ENCODE measurements at regions not wholly inside any gene's neighbourhood (a gene's known extent, or its start where the extent isn't known, plus 50 kb on each side); places are given as distances from the start of the nearest gene placed in this dataset.
"Not testable (repeated sequence)": the region's sequence is repeated elsewhere in the genome, so short reads cannot be mapped to it uniquely, and the experiment has no call there.

GRCh38 chr4:170788540-170789051 lies 698.8 kb upstream of the AADAT start:
- not testable (repeated sequence) for H3K27ac ChIP-seq; DNase-seq; H3K9me3 ChIP-seq (replicated peaks); H3K4me1 ChIP-seq; H3K36me3 ChIP-seq; H3K27me3 ChIP-seq
- H3K4me3 ChIP-seq = peak overlapping the region; percentile 36

GRCh38 chr4:170777663-170778062 lies 687.9 kb upstream of the AADAT start:
- no peaks in the 10 kb centered on the region for H3K9me3 ChIP-seq (replicated peaks)
- no peaks in the 10 kb centered on the region for H3K27me3 ChIP-seq
- no peaks in the 10 kb centered on the region for H3K36me3 ChIP-seq
- H3K4me1 ChIP-seq = 0 out of 2 replicates have a peak, but pooled peaks cover 2% of the 10 kb centered on the region
- no peak overlapping the region for H3K4me3 ChIP-seq
- no peak for DNase-seq
- H3K27ac ChIP-seq = no peak overlapping the region

- H3K4me1 ChIP-seq = 0 out of 2 replicates have a peak, but pooled peaks cover 2% of the 10 kb centered on the region
- H3K36me3 ChIP-seq = no peaks in the 10 kb centered on the region
- no peaks in the 10 kb centered on the region for H3K9me3 ChIP-seq (replicated peaks)
Observed at GRCh38 chr4:170776983-170777382, 687.2 kb upstream of the AADAT start.

GRCh38 chr4:170775851-170776250 lies 686.1 kb upstream of the AADAT start:
- DNase-seq = no peak
- no peaks in the 10 kb centered on the region for H3K36me3 ChIP-seq
- H3K9me3 ChIP-seq (replicated peaks) = no peaks in the 10 kb centered on the region
- no peaks in the 10 kb centered on the region for H3K27me3 ChIP-seq
- no peak overlapping the region for H3K27ac ChIP-seq
- no peak overlapping the region for H3K4me3 ChIP-seq
- no peaks in the 10 kb centered on the region for H3K4me1 ChIP-seq

More at GRCh38 chr4:170776983-170777382, 687.2 kb upstream of the AADAT start:
- no peaks in the 10 kb centered on the region for H3K27me3 ChIP-seq
- DNase-seq = no peak
- H3K27ac ChIP-seq = no peak overlapping the region
- H3K4me3 ChIP-seq = no peak overlapping the region

- peak; percentile 35 to 75 for DNase-seq
- H3K4me1 ChIP-seq = no peaks in the 10 kb centered on the region
- H3K9me3 ChIP-seq (replicated peaks) = no peaks in the 10 kb centered on the region
- H3K27ac ChIP-seq = no peak overlapping the region
- H3K36me3 ChIP-seq = no peaks in the 10 kb centered on the region
- H3K27me3 ChIP-seq = no peaks in the 10 kb centered on the region
- H3K4me3 ChIP-seq = no peak overlapping the region
Observed at GRCh38 chr4:170773709-170774273, 684.0 kb upstream of the AADAT start.

GRCh38 chr4:170772429-170772828 lies 682.7 kb upstream of the AADAT start:
- H3K36me3 ChIP-seq = no peaks in the 10 kb centered on the region
- no peaks in the 10 kb centered on the region for H3K4me1 ChIP-seq
- H3K27me3 ChIP-seq = no peaks in the 10 kb centered on the region

GRCh38 chr4:170770664-170771063 lies 680.9 kb upstream of the AADAT start:
- Histone ChIP-seq H3K27me3 (no peaks in the 10 kb centered on the region), H3K27ac (no peak overlapping the region), H3K4me3 (no peak overlapping the region), H3K9me3 (replicated peaks) (no peaks in the 10 kb centered on the region), H3K36me3 (no peaks in the 10 kb centered on the region), H3K4me1 (no peaks in the 10 kb centered on the region)
- DNase-seq = no peak

More at GRCh38 chr4:170772429-170772828, 682.7 kb upstream of the AADAT start:
- Histone ChIP-seq H3K27ac (no peak overlapping the region), H3K4me3 (no peak overlapping the region), H3K9me3 (replicated peaks) (no peaks in the 10 kb centered on the region)
- no peak for DNase-seq

- H3K27me3 ChIP-seq = no peaks in the 10 kb centered on the region
- H3K4me1 ChIP-seq = no peaks in the 10 kb centered on the region
- H3K4me3 ChIP-seq = no peak overlapping the region
- no peaks in the 10 kb centered on the region for H3K9me3 ChIP-seq (replicated peaks)
- no peak for DNase-seq
- H3K36me3 ChIP-seq = no peaks in the 10 kb centered on the region
- H3K27ac ChIP-seq = no peak overlapping the region
Observed at GRCh38 chr4:170769862-170770261, 680.1 kb upstream of the AADAT start.

GRCh38 chr4:170758988-170759387 lies 669.2 kb upstream of the AADAT start:
- H3K9me3 ChIP-seq (replicated peaks) = no peaks in the 10 kb centered on the region
- no peak for DNase-seq
- no peaks in the 10 kb centered on the region for H3K27me3 ChIP-seq
- H3K27ac ChIP-seq = no peak overlapping the region
- H3K36me3 ChIP-seq = no peaks in the 10 kb centered on the region
- H3K4me1 ChIP-seq = no peaks in the 10 kb centered on the region
- H3K4me3 ChIP-seq = no peak overlapping the region

- no peak overlapping the region for H3K4me3 ChIP-seq
- no peaks in the 10 kb centered on the region for H3K9me3 ChIP-seq (replicated peaks)
- H3K4me1 ChIP-seq = no peaks in the 10 kb centered on the region
- H3K27me3 ChIP-seq = no peaks in the 10 kb centered on the region
- H3K36me3 ChIP-seq = no peaks in the 10 kb centered on the region
- DNase-seq = no peak
- no peak overlapping the region for H3K27ac ChIP-seq
Observed at GRCh38 chr4:170750519-170750918, 660.8 kb upstream of the AADAT start.

GRCh38 chr4:170748975-170749374 lies 659.2 kb upstream of the AADAT start:
- H3K36me3 ChIP-seq = no peaks in the 10 kb centered on the region
- H3K27me3 ChIP-seq = no peaks in the 10 kb centered on the region
- DNase-seq = no peak
- H3K4me3 ChIP-seq = no peak overlapping the region
- H3K27ac ChIP-seq = no peak overlapping the region
- no peaks in the 10 kb centered on the region for H3K9me3 ChIP-seq (replicated peaks)
- H3K4me1 ChIP-seq = no peaks in the 10 kb centered on the region

- Histone ChIP-seq H3K27ac (no peak overlapping the region), H3K4me3 (peak overlapping the region; percentile 32), H3K4me1 (no peaks in the 10 kb centered on the region), H3K27me3 (no peaks in the 10 kb centered on the region), H3K36me3 (no peaks in the 10 kb centered on the region), H3K9me3 (replicated peaks) (no peaks in the 10 kb centered on the region)
- DNase-seq = peak; percentile 34 to 57
Observed at GRCh38 chr4:170743633-170744032, 653.9 kb upstream of the AADAT start.

- DNase-seq = no peak
- Histone ChIP-seq H3K27me3 (no peaks in the 10 kb centered on the region), H3K9me3 (replicated peaks) (no peaks in the 10 kb centered on the region), H3K27ac (no peak overlapping the region), H3K4me1 (no peaks in the 10 kb centered on the region), H3K4me3 (no peak overlapping the region), H3K36me3 (no peaks in the 10 kb centered on the region)
Observed at GRCh38 chr4:170741856-170742255, 652.1 kb upstream of the AADAT start.

GRCh38 chr4:170736710-170737109 lies 647.0 kb upstream of the AADAT start:
- DNase-seq = no peak
- Histone ChIP-seq H3K4me3 (no peak overlapping the region), H3K27me3 (no peaks in the 10 kb centered on the region), H3K9me3 (replicated peaks) (no peaks in the 10 kb centered on the region), H3K4me1 (no peaks in the 10 kb centered on the region), H3K27ac (no peak overlapping the region), H3K36me3 (no peaks in the 10 kb centered on the region)

- no peak for DNase-seq
- Histone ChIP-seq H3K27ac (no peak overlapping the region), H3K9me3 (replicated peaks) (no peaks in the 10 kb centered on the region), H3K4me1 (no peaks in the 10 kb centered on the region), H3K36me3 (no peaks in the 10 kb centered on the region), H3K4me3 (no peak overlapping the region), H3K27me3 (no peaks in the 10 kb centered on the region)
Observed at GRCh38 chr4:170729897-170730296, 640.1 kb upstream of the AADAT start.

GRCh38 chr4:170729236-170729635 lies 639.5 kb upstream of the AADAT start:
- Histone ChIP-seq H3K36me3 (no peaks in the 10 kb centered on the region), H3K4me3 (no peak overlapping the region), H3K9me3 (replicated peaks) (no peaks in the 10 kb centered on the region)

More at GRCh38 chr4:170729236-170729635, 639.5 kb upstream of the AADAT start:
- H3K4me1 ChIP-seq = no peaks in the 10 kb centered on the region
- DNase-seq = no peak
- no peak overlapping the region for H3K27ac ChIP-seq
- no peaks in the 10 kb centered on the region for H3K27me3 ChIP-seq

Data from SJCRH30 (cell line).